ENCODE measurements at regions not wholly inside any gene's neighbourhood (a gene's known extent, or its start where the extent isn't known, plus 50 kb on each side); places are given as distances from the start of the nearest gene placed in this dataset.
"Not testable (repeated sequence)": the region's sequence is repeated elsewhere in the genome, so short reads cannot be mapped to it uniquely, and the experiment has no call there.

GRCh38 chr3:8001712-8002111 is 499.9 kb upstream of the LMCD1 start:
- TF ChIP-seq CTCF (IDR thresholded peaks at IDR 0.05; ENCODE audit: unreplicated experiment in 3 of 3) = no peak
- Mint-ChIP-seq H3K27ac (no peak overlapping the region), H3K4me3 (no peak overlapping the region), H3K27me3 (ENCODE audit: low read depth) (peaks cover 7% of the 10 kb centered on the region), H3K9me3 (no peaks in the 10 kb centered on the region), H3K36me3 (ENCODE audit: low read depth) (no peaks in the 10 kb centered on the region), H3K4me1 (peaks cover 23% of the 10 kb centered on the region)

GRCh38 chr3:8011902-8012301 is 489.7 kb upstream of the LMCD1 start:
- Mint-ChIP-seq H3K36me3 (ENCODE audit: low read depth) (no peaks in the 10 kb centered on the region), H3K9me3 (peaks cover 12% of the 10 kb centered on the region), H3K4me3 (no peak overlapping the region), H3K27ac (no peak overlapping the region), H3K4me1 (no peaks in the 10 kb centered on the region), H3K27me3 (ENCODE audit: low read depth) (no peaks in the 10 kb centered on the region)
- TF ChIP-seq CTCF (IDR thresholded peaks at IDR 0.05; ENCODE audit: unreplicated experiment in 3 of 3) = no peak

DNA sequence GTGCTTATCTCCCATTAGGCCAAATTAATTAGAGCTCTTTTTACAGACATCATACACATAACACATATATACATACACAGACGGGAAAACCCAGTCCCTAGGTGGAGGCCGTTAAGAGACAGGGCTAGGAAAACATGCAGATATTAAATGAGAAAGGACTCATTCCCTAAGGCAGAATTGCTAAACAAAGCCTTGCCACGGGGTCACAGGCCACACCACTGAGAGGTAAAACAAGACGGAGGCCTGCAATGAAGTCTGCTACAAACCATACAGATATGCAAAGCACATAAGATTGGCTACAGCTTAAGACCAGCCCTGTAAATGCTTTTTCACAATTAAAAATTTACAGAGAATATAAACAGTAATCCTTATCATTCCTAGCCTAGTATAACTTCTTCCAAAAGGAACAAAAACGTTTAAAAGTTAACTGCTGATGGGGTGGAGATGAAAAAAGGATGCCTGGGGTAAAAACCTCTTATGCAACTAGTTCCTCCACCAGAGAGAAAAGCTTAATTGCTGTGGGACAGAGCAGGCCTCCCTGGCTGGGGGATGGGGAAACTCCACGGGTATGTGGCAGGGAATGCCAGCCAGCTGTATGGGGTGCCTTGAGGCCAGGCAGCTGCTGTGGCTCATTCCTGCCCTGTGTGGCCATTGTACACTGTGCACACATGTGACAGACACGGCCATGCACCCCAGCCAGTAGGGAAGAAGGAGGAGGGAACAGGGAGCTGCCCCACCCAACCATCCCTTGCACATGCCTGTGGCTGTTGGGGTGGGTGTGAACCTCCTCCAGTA is 481.4 kb upstream of the LMCD1 start:
- H3K4me1 Mint-ChIP-seq = no peaks in the 10 kb centered on the region
- no peaks in the 10 kb centered on the region for H3K36me3 Mint-ChIP-seq (ENCODE audit: low read depth)
- H3K4me3 Mint-ChIP-seq = no peak overlapping the region
- no peaks in the 10 kb centered on the region for H3K27me3 Mint-ChIP-seq (ENCODE audit: low read depth)
- H3K27ac Mint-ChIP-seq = no peak overlapping the region
- no peak for TF ChIP-seq CTCF (IDR thresholded peaks at IDR 0.05; ENCODE audit: unreplicated experiment in 3 of 3)
- H3K9me3 Mint-ChIP-seq = peaks cover 31% of the 10 kb centered on the region

DNA sequence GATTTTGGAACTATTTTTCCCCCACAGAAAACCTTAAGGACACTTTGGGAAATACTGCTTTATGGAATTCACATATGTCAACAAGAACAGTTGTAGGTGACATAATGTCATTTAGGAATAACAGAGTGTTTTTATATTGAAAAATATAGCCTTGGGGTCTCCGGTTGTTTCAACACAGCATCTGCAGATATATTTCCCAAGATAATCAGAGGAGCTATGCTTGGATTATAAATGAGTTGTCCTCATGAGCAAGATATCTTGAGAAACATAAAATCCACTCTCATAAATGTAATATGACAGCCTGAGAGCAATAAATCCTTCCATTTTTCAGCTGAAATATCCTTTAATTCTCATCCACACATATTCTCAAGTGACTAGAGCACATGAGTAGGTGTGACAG is 473.7 kb upstream of the LMCD1 start:
- Mint-ChIP-seq H3K9me3 (peaks cover 22% of the 10 kb centered on the region), H3K27me3 (ENCODE audit: low read depth) (peaks cover under 1% of the 10 kb centered on the region), H3K4me3 (no peak overlapping the region), H3K36me3 (ENCODE audit: low read depth) (no peaks in the 10 kb centered on the region), H3K27ac (no peak overlapping the region), H3K4me1 (no peaks in the 10 kb centered on the region)
- no peak for TF ChIP-seq CTCF (IDR thresholded peaks at IDR 0.05; ENCODE audit: unreplicated experiment in 3 of 3)

DNA sequence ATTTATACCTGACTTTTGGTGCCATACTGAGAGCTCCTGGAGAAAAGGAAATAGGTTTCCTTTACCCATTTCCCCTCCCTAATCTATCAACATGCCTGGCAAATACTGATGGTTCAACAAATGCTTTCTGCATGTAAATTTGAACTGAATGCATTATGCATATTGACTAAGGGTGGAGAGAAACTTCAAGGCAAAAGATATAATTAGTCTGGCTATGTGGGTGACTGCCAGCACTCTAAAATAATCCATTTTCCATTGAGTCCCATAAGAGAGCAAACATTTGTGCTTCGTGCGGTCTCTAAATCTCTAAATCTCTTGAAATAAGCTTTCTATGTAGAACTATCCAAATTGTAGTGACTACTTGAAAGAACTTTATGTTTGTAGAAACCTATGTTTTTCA is 451.3 kb upstream of the LMCD1 start:
- H3K4me3 Mint-ChIP-seq = no peak overlapping the region
- no peak overlapping the region for H3K27ac Mint-ChIP-seq
- no peaks in the 10 kb centered on the region for H3K27me3 Mint-ChIP-seq (ENCODE audit: low read depth)
- H3K36me3 Mint-ChIP-seq (ENCODE audit: low read depth) = no peaks in the 10 kb centered on the region
- TF ChIP-seq CTCF (IDR thresholded peaks at IDR 0.05; ENCODE audit: unreplicated experiment in 3 of 3) = no peak
- H3K9me3 Mint-ChIP-seq = no peaks in the 10 kb centered on the region
- no peaks in the 10 kb centered on the region for H3K4me1 Mint-ChIP-seq

DNA sequence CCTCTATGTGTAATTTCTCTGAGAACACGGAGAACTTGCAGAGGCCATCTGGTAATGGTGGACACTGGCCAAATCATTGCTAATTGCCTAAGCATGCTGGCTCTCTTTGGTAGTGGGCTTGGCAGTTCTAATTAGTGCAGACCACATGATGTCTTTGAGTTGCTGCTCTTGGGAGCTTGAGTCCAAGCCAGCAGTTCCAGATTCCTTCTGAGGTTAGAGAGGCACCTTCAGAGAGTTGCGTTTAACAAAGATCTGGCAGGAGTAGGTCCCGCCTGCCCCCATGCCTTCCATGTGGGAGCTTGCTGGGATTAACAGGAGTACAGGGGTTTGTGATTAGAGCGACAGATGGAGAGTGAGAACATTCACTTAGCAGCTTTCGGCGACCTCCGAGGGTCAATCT is 449.0 kb upstream of the LMCD1 start:
- Mint-ChIP-seq H3K27me3 (ENCODE audit: low read depth) (no peaks in the 10 kb centered on the region), H3K4me1 (no peaks in the 10 kb centered on the region), H3K27ac (no peak overlapping the region), H3K9me3 (peaks cover 7% of the 10 kb centered on the region), H3K36me3 (ENCODE audit: low read depth) (no peaks in the 10 kb centered on the region), H3K4me3 (no peak overlapping the region)
- no peak for TF ChIP-seq CTCF (IDR thresholded peaks at IDR 0.05; ENCODE audit: unreplicated experiment in 3 of 3)

DNA sequence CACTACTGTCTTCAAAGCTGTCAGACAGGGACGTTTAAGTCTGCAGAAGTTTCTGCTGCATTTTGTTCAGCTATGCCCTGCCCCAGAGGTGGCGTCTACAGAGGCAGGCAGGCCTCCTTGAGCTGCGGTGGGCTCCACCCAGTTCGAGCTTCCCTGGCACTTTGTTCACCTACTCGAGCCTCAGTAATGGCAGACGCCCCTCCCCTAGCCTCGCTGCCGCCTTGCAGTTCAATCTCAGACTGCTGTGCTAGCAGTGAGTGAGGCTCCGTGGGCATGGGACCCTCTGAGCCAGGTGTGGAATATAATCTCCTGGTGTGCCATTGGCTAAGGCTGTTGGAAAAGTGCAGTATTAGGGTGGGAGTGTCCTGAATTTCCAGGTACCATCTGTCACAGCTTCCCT is 433.5 kb upstream of the LMCD1 start:
- not testable (repeated sequence) for H3K27ac Mint-ChIP-seq; H3K4me1 Mint-ChIP-seq; H3K27me3 Mint-ChIP-seq (ENCODE audit: low read depth); H3K4me3 Mint-ChIP-seq; H3K36me3 Mint-ChIP-seq (ENCODE audit: low read depth)
- peaks cover 27% of the 10 kb centered on the region for H3K9me3 Mint-ChIP-seq

All from nephron (organoid).